NCI-H2029 (cell line): ENCODE measurements at regions not wholly inside any gene's neighbourhood (a gene's known extent, or its start where the extent isn't known, plus 50 kb on each side); places are given as distances from the start of the nearest gene placed in this dataset.

ENCODE experiments used
- DNase-seq: peaks from one replicate; lab custom pipeline; 2025; lab: John Stamatoyannopoulos, UW

DNA sequence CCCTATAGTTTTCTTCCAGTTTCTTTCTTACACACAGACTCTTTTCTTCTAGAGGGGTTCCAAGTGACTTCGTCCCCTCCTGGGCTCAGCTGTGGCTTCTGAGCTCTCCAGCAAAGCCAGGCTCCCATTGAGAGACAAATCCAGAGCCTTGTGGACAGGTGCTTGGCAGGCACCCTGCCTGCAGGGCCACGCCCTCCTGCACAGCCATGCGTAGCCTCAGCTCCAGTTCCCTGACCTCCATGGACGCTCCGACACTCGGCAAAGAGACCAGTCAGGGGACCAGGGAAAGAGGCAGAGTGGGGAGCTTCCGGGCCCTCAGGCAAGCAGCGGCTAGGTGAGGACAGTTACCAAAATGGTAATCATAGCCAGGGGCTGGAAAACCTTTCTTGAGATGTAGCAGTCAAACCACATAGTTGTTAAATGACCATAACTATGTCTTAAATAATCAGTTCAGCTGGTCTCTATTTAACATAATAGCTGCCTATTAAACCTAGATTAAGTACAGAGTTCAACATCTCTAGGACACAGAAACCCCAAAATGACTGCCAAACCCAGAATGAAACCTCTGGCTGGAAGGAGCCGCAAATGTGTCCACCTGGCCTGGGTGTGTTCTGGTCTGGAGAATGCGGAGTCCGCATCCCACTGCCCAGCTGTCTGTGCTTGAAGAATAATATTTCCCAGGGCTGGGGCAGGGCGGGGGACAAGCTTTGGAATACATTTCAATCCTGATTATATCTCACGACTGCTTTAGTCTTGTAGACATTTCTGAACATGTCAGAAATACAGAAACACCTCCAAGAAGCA is 69.3 kb upstream of the RGMA start:
- no peak for DNase-seq

DNA sequence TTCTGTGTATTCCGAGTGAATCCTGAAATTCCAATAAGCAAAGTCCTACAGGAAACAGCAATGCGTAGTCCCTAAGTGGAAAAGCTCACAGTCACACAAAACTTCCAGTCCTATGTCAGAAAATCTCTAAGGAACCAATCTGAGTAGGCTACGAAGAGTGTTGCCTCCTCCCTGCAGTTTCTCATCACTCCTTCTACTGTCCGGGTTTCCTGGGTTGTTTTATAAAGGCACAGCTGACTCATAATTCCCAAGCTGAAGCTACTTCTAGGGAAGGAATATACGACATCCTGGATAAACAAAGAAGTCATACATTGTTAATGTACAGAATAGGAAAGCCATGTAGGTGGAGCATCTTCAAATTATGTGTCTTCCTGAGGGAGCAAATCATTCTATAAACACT is 65.7 kb upstream of the RGMA start:
- DNase-seq, result no peak

DNA sequence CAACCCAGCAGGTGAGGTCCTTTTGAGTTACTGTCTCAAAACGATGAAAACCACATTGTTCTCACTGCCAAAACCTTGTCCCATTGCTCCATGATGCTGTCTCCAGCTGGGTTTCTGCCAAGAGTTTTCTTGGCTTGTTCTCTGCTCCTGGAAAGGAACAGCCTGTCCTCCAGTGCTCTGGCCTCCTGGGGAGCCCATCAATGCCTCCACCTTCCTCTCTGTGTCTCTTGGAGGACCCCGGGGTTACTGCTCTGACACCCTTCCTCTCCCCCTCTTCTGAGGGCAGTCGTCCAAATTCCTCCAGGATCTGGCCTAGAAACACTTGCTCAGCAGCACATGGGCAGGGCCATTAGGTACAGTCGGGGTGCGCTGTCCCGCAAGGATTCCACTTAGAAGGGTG is 63.9 kb upstream of the RGMA start:
- no peak for DNase-seq

DNA sequence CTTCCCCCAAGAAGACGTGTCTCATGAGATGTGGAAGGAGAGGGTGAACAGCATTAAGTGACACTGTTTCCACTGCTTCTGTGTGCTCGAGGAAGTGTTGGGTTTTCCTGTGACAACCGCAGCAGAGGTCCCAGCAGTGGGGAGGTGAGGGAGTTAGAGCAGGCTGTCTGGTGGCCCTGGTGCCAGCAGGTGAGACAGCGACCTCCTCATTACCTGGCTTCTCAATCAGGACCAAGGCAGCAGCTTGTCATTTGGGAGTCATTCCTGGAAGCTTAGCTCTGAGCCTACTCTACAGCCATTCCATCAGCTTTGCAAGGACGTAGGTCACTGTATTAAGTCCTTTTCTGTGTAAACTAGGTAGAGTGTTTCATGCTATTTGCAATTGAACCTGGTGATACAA is 63.3 kb upstream of the RGMA start:
- no peak for DNase-seq

DNA sequence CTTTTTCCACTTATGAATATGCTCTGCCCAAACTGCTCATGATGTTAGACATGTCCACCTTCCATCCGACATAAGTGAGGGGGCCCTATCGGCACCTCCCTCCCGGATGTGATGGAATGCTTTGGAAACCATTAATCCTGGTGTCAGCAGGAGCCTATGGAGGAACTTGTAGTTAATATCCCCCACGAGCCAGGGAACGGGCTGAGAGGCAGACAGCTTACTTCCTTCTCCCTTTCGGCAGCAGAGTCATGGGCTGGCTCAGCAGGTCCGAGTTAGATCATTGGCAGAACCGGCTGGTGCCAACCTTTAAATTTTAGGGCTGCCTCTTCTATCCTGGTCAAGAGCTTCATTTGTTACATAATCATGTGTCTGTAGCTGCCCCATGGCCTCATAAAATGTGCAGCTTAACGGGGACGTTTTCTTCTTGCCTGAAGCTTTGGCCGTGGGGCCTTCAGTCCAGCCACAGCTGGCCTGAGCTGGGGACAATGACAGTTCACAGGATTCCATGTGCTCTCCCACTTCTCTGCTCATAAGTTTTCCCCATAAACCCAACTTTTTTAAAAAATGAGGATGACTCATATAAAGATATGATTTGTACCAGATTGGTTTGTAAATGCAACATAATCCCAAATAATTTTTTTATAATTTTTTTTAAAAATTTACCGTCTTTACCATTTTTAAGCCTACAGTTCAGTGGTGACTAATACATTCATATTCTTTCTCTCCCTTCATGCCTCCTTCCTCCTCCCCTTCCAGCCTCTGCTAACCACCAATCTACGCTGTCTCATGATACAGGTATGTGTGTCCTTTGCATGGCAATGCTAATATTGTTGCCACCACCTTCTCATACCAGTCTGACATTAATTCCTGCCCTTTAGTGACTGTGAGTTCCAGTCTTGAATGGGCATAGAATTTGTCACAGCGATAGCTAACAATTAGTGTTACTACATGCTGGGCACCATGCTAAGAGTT is 62.2 kb upstream of the RGMA start:
- DNase-seq, result no peak

DNA sequence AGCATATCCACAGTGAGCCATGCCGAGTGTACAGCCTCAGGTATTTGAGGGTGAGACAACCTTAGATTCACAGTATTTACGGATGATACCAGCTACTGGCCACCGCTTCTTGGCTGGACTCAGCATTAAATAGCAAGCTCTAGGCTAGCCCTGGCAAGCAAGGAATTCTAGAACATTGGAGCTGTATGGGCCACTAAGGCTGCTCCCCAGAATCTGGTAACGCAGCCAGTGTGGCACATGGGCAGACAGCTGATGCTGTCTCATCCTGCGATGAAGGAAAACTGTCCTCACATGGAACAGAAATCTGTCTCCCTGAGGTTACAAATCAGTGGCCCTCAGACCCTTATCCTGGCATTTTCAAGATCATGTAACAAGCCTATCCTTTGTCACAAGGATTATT is 57.6 kb upstream of the RGMA start:
- DNase-seq, result no peak

DNA sequence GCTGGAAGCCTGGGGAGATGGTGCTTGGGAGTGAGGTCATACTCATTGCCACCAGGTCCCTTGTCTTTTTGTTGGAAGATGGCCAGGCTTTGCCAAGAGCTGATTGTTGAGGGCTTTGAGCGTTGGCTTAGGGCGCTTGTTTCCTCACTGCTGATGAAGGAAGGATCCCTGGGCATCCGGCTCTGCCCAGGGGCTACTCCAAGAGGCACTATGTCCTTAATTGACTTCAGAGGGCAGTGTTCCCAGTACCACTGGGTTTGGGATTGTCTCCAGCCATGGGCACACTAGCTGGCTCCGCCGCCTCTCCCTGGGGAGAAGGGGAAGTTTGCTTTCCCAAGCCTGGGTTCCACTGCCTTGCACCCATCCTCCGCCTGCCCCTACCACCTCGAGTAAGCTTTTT is 57.2 kb upstream of the RGMA start:
- peak; percentile 29 for DNase-seq

DNA sequence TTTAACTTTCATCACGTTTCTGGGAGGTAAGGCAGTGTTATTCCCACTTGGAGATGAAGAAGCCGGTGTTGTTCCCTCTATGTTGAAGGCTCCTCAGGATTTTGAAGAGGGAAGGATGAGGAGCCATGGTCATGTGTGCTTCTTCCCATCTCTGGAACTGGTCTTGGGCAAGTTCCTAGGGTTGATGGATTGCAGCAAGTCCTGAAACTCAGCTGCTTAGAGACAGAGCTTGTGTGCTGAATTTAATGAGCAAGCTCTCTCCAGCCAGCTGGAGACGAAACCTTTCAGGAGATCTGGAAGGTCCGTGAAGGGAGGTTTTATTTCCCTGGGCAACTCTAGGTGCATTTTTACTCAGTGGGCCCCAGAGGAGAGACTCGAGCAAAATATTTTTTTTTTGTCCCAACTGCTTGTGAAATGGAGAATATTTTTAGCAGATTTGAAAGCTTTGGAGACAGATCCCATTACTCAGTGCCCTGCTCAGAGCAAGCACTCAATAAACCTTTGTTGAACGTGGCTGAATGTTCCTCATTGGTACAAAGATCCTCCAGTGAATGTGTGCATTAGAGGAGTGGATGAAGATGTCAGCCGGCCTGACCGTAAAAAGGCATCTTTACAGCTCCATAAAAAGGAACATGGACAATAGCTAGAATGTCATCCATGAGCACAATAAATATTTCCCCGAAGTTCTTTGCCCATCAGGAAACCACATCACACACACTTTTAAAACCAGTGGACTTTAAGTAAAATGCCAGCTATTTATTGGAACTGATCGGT is 55.6 kb upstream of the RGMA start:
- DNase-seq, result no peak

DNA sequence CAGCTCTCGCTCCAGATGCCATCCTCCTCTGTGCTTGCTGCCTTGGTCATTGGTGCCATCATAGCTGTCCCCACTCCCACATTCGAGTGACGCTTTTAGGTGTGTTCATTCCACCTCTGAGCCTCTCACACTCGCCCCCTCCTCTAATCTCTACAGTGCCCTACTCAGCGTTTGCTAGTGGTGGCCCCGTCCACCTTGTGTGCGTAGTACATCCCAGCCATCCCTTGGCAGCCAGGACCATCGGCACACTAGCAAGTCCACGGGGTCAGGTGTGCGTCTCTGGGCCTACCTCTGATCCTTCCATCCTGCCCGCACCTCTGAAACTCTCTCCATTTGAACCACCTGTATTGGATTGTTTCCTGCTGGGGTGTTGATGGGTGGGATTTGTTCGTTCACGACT is 54.2 kb upstream of the RGMA start:
- DNase-seq, result no peak

DNA sequence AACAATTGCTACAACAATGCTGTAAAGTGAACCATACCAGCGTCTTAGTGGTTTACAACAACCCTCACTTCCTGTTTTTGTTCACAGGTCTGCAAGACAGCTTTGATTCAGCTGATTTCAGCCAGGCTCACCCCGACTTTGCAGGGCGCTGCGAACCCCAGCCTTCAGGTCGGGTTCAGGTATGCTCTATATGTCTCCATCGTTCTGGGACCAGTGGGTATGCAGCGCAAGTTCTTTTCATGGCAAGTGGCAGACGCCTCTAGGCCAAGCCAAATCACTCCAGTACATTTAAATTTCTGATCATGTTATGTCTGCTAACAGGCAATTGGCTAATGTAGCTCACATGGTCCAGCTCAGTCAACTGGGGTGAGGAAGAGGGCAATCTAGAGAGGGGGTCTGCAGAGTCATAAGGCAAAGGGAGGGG is 52.4 kb upstream of the RGMA start:
- no peak for DNase-seq

DNA sequence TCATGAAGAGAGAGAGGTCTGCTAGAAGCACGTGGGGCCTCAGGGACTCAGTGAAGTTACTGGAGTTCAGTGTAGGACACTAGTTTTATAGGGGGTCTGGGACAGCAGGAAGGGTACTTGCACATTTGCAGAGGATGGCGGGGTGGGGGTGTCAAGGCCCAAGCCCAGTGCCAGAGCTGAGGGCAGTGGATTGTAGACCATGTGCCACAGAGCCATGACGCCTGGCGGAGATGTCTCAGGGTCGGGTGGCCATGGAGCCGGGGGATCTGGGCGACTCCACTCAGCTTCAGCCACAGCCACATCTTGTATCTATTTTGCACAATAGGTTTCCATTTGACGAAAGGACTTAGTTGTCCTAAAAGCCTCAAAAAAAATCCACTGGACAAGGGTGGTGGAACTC is 50.4 kb upstream of the RGMA start:
- no peak for DNase-seq

DNA sequence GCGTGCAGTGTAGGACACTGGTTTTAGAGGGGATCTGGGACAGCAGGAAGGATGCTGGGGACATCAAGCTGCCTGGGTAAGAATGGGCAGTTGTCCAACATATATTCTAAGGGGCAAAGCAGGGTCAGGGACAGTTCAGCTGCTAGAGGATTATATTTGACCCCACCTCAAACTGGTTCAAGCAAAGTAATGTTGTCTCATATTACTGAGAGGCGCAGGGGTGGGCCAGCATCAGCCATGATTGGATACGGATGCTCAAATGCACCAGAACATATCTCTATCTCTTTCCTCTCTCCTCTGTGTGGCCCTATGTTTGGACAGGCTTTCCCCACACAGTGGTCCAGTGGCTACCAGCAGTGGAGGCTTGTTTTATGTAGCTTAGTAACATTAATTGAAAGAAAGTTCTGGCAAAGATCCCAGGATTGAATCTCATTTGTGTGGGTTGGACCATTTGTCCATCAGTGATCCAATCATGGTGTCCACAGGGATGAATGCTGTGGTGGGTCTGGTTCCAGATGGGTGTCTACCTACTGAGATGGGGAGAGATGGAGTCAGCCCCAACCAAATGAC is 49.8 kb upstream of the RGMA start:
- DNase-seq, result no peak
